GM19452 (cell line): ENCODE measurements at regions not wholly inside any gene's neighbourhood (a gene's known extent, or its start where the extent isn't known, plus 50 kb on each side); places are given as distances from the start of the nearest gene placed in this dataset.
A peak's percentile ranks its signal among the peaks of the same experiment; 100 is the strongest.

Experiments used
- ATAC-seq: cut with Tn5 transposase; IDR thresholded peaks from one replicate; pipeline ENCODE4 v1.9.1; 2021; ENCODE audit not compliant: unreplicated experiment

GRCh38 chr7:124354201-124354600 is 321.3 kb upstream of the TMEM229A start:
- ATAC-seq: no peak

GRCh38 chr7:124351950-124352349 is 319.1 kb upstream of the TMEM229A start:
- ATAC-seq: no peak

GRCh38 chr7:124349443-124349842 is 316.6 kb upstream of the TMEM229A start:
- ATAC-seq: no peak

- ATAC-seq: no peak
Measured at GRCh38 chr7:124338861-124339260, 306.0 kb upstream of the TMEM229A start.

- ATAC-seq: no peak
Measured at GRCh38 chr7:124330731-124331407, 298.0 kb upstream of the TMEM229A start.

GRCh38 chr7:124328774-124329173 is 295.9 kb upstream of the TMEM229A start:
- ATAC-seq: no peak

GRCh38 chr7:124324262-124324661 is 291.4 kb upstream of the TMEM229A start:
- no peak for ATAC-seq

- no peak for ATAC-seq
Measured at GRCh38 chr7:124323597-124323996, 290.7 kb upstream of the TMEM229A start.

GRCh38 chr7:124322561-124322960 is 289.7 kb upstream of the TMEM229A start:
- no peak for ATAC-seq

- ATAC-seq: no peak
Measured at GRCh38 chr7:124318721-124319450, 286.0 kb upstream of the TMEM229A start.

GRCh38 chr7:124310934-124311390 is 278.1 kb upstream of the TMEM229A start:
- no peak for ATAC-seq

GRCh38 chr7:124308384-124308783 is 275.5 kb upstream of the TMEM229A start:
- no peak for ATAC-seq

- no peak for ATAC-seq
Measured at GRCh38 chr7:124295289-124295688, 262.4 kb upstream of the TMEM229A start.

GRCh38 chr7:124284937-124285336 is 252.1 kb upstream of the TMEM229A start:
- no peak for ATAC-seq

- peak; percentile 76 for ATAC-seq
Measured at GRCh38 chr7:124276005-124276622, 243.2 kb upstream of the TMEM229A start.

GRCh38 chr7:124275411-124275810 is 242.5 kb upstream of the TMEM229A start:
- ATAC-seq: no peak

- ATAC-seq: no peak
Measured at GRCh38 chr7:124269774-124270173, 236.9 kb upstream of the TMEM229A start.

- no peak for ATAC-seq
Measured at GRCh38 chr7:124267154-124267553, 234.3 kb upstream of the TMEM229A start.

GRCh38 chr7:124263232-124263827 is 230.5 kb upstream of the TMEM229A start:
- peak; percentile 90 for ATAC-seq

- ATAC-seq: no peak
Measured at GRCh38 chr7:124261710-124262109, 228.8 kb upstream of the TMEM229A start.

GRCh38 chr7:124257638-124258308 is 224.9 kb upstream of the TMEM229A start:
- no peak for ATAC-seq
